Thoracic aorta (tissue), 2 donors: ENCODE measurements at regions not wholly inside any gene's neighbourhood (a gene's known extent, or its start where the extent isn't known, plus 50 kb on each side); places are given as distances from the start of the nearest gene placed in this dataset.
A peak's percentile ranks its signal among the peaks of the same experiment; 100 is the strongest.

Experiments used
- ATAC-seq: fragments of 150-250 bp; one replicate; pipeline ENCODE4 v1.8.0; 2017; ENCODE audit warnings: low read depth; ENCODE audit not compliant: insufficient number of reproducible peaks, low FRiP score
- DNase-seq: peaks from one replicate; pipeline ENCODE4 v3.0.0-alpha.2; 2020; ENCODE audit warnings: low spot score
- H3K27ac ChIP-seq, 2 donors: fragments of 200-600 bp; sonication (generic); 1 replicate in 1 of 2; 2 replicates in 1 of 2; pipeline ENCODE4 v1.5.1; 2016; ENCODE audit warnings: mild to moderate bottlenecking in 2 of 2, moderate library complexity in 2 of 2
- H3K27me3 ChIP-seq: fragments of 200-600 bp; sonication (generic); replicated peaks from 2 replicates; pipeline ENCODE4 v1.6.0; 2016; ENCODE audit warnings: mild to moderate bottlenecking; ENCODE audit not compliant: insufficient read depth
- H3K36me3 ChIP-seq: fragments of 200-600 bp; sonication (generic); one replicate; pipeline ENCODE4 v1.5.1; 2016
- H3K4me1 ChIP-seq, 2 donors: fragments of 200-600 bp; sonication (generic); 1 replicate in 1 of 2; 2 replicates in 1 of 2; pipeline versions ENCODE4 v1.5.1 to v1.6.0; 2016; ENCODE audit warnings: low read depth in 2 of 2, mild to moderate bottlenecking in 1 of 2; ENCODE audit not compliant: control insufficient read depth in 1 of 2
- H3K4me3 ChIP-seq: fragments of 200-600 bp; sonication (generic); 2 replicates; pipeline ENCODE4 v1.5.1; 2016; ENCODE audit warnings: mild to moderate bottlenecking
- H3K9me3 ChIP-seq: fragments of 200-600 bp; sonication (generic); 2 replicates; pipeline ENCODE4 v1.5.1; 2016
- CTCF ChIP-seq: fragments of 200-600 bp; sonication (generic); IDR thresholded peaks from one replicate; pipeline ENCODE4 v1.5.1; 2019; ENCODE audit warnings: antibody characterized with exemption

- peak overlapping the region in 1 of 2 donors; percentile 38 for H3K27ac ChIP-seq
- H3K4me1 ChIP-seq, result peaks cover 0 to 16% of the 10 kb centered on the region in 2 donors
- H3K27me3 ChIP-seq, result no peaks in the 10 kb centered on the region
- peaks cover 4% of the 10 kb centered on the region for H3K9me3 ChIP-seq
- DNase-seq (no peak), ATAC-seq (peak; percentile 41)
- no peaks in the 10 kb centered on the region for H3K36me3 ChIP-seq
- no peak overlapping the region for H3K4me3 ChIP-seq
- TF ChIP-seq CTCF, result no peak
Observed at GRCh38 chr3:14324224-14324944, 78.0 kb upstream of the SLC6A6 start.

DNA sequence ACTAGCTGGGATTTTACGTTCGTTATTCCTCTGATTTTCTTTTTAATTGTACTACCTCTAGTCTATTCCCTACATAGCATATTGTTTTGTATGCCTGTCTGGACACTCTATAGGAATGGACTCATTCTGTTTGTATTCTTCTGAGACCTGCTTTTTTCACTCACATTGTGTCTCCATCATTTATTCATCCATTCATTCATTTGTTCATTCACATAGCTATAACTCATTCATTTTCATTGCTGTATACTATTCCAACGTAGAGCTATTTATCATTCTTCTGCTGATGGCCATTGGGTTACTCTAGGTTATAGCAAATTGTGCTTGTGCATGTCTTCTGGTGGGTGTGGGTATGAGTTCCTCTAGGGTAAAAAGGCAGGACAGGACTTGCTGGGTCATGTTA, 74.0 kb upstream of the SLC6A6 start:
- TF ChIP-seq CTCF, result no peak
- H3K27ac ChIP-seq, result no peak overlapping the region
- peaks cover 0 to 12% of the 10 kb centered on the region in 2 donors for H3K4me1 ChIP-seq
- no peak overlapping the region for H3K4me3 ChIP-seq
- no peaks in the 10 kb centered on the region for H3K27me3 ChIP-seq
- DNase-seq (no peak), ATAC-seq (no peak)
- no peaks in the 10 kb centered on the region for H3K9me3 ChIP-seq
- H3K36me3 ChIP-seq, result no peaks in the 10 kb centered on the region

DNA sequence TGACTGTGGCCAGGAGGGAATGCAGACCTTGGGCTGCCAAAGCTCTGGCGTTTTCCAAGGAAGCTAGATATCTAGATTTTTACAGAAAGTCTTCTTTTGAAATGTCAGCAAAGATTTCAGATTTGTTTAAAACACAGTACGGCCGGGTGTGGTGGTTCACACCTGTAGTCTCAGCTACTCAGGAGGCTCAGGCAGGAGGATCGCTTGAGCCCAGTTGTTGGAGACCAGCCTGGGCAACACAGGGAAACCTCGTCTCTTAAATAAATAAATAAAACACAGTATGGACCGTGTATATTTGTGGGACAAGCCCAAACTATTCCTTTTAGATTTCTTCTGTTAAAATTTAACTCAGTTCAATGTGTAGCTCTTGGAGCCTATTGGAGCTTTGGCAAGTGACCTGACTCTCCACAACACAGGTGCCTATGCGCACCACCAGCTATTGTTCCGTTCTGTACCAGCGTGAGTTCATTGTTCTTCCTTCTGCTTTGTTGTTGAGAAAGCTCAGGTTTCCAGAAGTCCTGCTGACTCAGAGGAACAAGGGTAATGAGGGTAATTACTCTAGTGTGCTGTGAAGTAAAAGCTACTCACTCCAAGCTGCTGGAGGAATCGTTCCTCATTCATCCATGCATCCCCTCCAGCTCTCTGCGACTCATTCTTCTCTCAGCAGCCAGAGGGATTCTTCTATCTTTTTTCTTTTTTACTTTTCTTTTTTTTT, 73.1 kb upstream of the SLC6A6 start:
- no peak overlapping the region for H3K27ac ChIP-seq
- peaks cover 0 to 9% of the 10 kb centered on the region in 2 donors for H3K4me1 ChIP-seq
- no peak for DNase-seq
- H3K4me3 ChIP-seq, result no peak overlapping the region
- H3K36me3 ChIP-seq, result no peaks in the 10 kb centered on the region
- no peak for TF ChIP-seq CTCF
- ATAC-seq, result no peak
- no peaks in the 10 kb centered on the region for H3K27me3 ChIP-seq
- H3K9me3 ChIP-seq, result no peaks in the 10 kb centered on the region

- Histone ChIP-seq H3K36me3 (no peaks in the 10 kb centered on the region), H3K4me1 (peaks cover 0 to 3% of the 10 kb centered on the region in 2 donors), H3K9me3 (no peaks in the 10 kb centered on the region), H3K27ac (no peak overlapping the region), H3K27me3 (no peaks in the 10 kb centered on the region), H3K4me3 (no peak overlapping the region)
- no peak for TF ChIP-seq CTCF
- ATAC-seq (no peak), DNase-seq (no peak)
Observed at GRCh38 chr3:14329842-14330241, 72.6 kb upstream of the SLC6A6 start.

- Histone ChIP-seq H3K27me3 (no peaks in the 10 kb centered on the region), H3K27ac (no peak overlapping the region), H3K4me1 (no peaks in the 10 kb centered on the region), H3K36me3 (no peaks in the 10 kb centered on the region), H3K9me3 (no peaks in the 10 kb centered on the region), H3K4me3 (no peak overlapping the region)
- no peak for TF ChIP-seq CTCF
- no peak for ATAC-seq
- no peak for DNase-seq
Observed at GRCh38 chr3:14330508-14330907, 71.9 kb upstream of the SLC6A6 start.
